ENCODE measurements at regions not wholly inside any gene's neighbourhood (a gene's known extent, or its start where the extent isn't known, plus 50 kb on each side); places are given as distances from the start of the nearest gene placed in this dataset.

DNA sequence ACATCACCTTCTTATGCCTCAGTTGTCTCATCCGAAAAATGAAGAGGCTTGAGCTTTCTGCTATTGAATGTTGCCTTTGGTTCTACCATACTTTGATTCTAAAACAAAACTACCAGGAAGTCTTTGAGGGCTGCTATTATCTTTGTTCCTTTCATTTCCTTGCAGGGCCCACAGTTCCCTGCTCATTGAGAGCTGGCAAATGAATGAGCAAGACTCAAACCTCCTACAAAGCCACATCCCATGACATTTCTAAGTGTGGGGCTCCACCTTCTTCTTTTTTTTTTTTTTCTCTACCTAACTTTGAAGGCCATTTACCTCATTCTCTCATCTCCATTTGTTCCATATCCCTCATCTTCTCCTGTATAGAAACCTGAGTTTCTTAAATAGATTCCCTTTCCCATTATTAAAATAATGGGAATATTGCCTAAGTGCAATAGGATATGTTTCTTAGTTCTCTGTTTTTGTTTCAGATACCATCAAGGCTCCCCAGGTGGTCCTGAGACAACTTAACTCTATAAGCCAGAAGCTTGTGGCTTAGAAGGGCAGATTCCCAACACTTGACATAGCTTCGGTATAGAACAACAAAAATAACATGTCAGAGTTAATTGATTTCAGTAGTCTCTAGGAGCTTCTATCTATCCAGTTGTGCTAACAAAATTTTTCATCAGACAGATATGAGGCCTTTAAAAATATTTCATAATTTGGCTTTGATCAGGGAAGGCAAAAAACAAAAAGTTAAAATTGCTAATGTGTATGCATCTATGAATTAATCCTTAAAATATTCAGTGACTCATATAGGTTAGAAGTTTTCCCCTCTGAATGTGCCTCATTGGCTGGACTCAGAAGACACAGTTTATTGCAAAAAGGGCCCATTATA is 951.6 kb downstream of the TUSC7 start:
- TF ChIP-seq, protein P1, sequence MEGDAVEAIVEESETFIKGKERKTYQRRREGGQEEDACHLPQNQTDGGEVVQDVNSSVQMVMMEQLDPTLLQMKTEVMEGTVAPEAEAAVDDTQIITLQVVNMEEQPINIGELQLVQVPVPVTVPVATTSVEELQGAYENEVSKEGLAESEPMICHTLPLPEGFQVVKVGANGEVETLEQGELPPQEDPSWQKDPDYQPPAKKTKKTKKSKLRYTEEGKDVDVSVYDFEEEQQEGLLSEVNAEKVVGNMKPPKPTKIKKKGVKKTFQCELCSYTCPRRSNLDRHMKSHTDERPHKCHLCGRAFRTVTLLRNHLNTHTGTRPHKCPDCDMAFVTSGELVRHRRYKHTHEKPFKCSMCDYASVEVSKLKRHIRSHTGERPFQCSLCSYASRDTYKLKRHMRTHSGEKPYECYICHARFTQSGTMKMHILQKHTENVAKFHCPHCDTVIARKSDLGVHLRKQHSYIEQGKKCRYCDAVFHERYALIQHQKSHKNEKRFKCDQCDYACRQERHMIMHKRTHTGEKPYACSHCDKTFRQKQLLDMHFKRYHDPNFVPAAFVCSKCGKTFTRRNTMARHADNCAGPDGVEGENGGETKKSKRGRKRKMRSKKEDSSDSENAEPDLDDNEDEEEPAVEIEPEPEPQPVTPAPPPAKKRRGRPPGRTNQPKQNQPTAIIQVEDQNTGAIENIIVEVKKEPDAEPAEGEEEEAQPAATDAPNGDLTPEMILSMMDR (IDR thresholded peaks at IDR 0.05), result no peak
- no peak for TF ChIP-seq POLR2A (IDR thresholded peaks at IDR 0.05)

All from adrenal gland (tissue), 5 donors.